COR-L47 (cell line): ENCODE measurements at regions not wholly inside any gene's neighbourhood (a gene's known extent, or its start where the extent isn't known, plus 50 kb on each side); places are given as distances from the start of the nearest gene placed in this dataset.
A peak's percentile ranks its signal among the peaks of the same experiment; 100 is the strongest.

Experiments
- DNase-seq: peaks from one replicate; lab custom pipeline; 2025; lab: John Stamatoyannopoulos, UW

DNA sequence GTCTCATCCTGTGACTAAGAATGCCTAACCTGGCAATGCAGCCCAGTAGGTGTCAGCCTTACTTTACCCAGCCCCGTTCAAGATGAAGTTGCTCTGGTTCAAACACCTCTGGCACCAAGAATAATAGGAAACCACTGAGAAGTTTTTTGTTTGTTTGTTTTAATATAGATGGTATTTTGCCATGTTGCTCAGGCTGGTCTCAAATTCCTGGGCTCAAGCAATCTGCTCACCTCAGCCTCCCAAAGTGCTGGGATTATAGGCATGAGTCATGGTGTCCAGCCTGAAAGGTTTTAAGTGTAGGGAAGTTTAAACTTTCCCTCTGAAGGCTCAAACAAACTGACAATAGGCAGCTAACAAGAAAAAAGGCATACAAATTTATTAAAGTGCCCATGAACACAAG is 51.2 kb upstream of the ABCC4 start:
- no peak for DNase-seq

DNA sequence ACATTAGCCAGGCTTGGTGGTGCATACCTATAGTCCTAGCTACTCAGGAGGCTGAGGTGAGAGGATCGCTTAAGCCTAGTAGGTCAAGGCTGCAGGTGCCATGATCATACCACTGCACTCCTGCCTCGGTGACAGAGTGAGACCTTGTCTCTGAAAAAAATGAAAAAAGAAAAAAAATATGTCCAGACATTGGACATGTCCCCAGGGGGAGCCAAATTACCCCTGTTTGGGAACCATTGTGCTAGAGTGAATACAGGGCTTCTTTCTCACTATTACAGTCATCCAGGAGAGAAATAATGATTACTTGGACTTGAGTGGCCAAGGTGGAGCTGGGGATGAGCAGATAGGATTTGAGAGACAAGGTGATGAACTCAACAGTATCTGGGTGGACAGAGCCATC is 52.9 kb upstream of the ABCC4 start:
- no peak for DNase-seq

DNA sequence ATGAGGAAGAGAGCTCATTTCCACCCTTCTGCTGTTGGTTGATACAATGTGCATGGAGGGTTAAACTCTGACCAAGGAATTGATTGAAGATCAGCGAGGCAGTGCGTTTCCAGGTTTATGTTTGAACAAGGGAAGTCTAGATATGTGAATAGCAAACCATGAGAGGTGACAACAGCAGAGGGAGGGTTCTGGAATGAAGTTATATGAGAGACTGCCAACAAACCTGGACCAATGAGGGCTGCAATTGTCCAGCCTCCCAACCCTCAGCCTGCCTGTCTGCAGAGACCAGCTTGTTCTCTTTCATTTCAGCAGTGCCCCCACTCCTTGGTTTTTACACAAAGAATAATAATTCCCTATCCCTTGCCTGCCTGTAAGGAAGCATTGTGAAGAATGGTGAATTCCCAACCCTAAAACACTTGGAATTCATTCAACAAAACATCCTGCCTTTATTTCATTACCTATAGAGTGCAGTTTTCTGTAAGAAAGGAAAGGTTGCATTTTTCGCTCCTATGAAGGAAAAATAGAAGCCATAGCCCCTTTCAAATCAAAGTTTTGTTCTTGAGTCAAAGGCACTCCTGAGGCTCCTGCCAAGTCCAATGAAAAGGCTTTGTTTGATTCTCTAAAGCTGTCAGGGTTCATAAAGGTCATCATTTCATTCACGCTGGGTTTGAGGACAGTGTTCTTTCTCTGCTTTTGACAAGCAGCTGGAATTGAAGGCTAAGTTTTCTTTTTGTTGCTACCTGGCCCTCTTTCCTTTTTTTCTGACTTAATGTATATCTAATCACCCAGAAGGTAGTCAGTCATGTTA is 53.6 kb upstream of the ABCC4 start:
- no peak for DNase-seq

DNA sequence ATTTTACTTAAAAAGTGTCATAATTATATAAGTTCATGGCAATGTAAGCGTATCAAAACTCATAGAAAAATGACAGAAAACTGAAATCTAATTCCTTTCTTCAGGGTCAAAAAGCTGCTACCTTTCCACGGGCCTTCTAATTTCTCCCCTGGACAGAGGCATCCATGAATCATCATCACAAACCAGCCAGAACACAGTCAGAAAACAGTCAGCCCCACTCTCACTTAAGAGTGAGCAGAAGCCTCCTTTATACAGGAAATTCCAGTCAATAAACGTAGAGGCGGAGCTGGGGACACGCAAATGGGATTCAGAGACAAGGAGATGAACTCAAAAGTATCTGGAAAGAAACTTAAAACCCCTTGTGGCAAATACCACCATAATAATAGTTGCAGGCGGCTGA is 54.2 kb upstream of the ABCC4 start:
- no peak for DNase-seq

DNA sequence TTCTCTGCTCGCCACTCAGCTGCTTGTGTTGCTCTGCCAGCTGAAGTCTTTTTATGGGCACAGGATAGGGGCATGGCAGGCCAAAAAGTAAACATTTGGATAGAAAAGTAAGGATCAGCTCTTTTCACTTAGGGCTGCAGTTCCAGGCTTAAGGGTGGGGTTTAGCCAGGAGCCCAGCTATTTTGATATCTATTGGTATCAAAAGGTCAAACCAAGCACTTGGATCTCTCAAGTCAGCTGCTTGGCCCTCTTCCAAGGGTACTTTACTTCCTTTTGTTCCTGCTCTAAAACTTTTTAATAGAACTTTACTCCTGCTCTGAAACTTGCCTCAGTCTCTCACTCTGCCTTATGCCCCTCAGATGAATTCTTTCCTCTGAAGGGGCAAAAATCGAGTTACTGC is 55.7 kb upstream of the ABCC4 start:
- no peak for DNase-seq

DNA sequence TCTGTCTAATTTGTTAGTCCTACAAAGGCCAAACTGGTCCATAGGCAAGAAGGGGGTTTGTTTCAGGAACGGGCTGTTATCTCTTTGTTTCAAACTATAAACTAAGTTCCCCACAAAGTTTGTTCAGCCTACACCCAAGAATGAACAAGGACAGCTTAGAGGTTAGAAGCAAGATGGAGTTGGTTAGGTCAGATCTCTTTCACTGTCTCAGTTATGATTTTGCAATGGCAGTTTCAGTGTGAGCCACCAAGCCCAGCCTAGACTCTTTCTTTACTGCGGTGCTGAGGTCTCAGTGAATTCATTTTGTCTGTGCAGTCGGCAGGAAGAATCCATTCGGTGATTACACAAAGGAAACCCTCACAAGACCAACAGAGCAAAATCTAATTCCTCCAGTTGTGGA is 56.6 kb upstream of the ABCC4 start:
- DNase-seq = no peak

DNA sequence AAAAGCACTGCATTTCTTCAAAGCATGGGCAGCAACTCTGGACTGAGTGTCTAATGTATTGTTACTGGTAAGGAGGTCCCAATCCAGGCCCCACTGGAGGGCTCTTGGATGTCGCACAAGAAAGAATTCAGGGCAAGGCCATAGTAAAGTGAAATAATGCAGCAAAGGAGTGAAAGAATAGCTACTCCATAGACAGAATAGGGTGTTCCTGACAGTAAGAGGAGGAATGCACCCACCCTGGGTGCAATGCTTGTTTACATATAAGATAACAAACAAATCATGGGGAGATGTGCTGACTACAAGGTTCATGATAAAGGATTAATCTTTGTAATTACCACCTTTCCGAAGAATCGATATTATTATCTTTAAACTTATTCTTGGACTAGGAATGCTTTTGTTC is 58.8 kb upstream of the ABCC4 start:
- no peak for DNase-seq

DNA sequence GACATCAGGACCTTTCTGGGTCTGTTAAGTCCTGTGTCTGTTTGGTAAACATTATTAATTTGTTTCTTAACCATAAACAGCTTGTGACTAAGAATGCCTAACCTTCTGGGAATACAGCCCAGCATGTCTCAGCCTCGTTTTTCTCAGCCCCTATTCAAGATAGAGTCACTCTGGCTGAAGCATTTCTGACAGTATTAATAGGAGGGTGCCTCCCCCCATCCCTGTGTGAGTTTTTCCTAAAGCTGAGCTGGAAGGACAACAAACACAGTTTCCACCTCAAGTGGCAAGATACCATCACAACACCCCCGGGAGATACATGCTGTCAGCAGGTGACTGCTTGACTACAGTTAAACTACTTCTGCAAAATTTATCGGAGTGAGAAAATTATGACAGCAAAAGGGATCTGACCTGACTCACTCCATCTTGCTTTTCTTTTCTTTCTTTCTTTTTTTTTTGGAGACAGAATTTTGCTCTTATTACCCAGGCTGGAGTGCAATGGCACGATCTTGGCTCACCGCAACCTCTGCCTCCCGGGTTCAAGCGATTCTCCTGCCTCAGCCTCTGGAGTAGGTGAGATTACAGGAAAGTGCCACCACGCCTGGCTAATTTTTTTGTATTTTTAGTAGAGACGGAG is 59.3 kb upstream of the ABCC4 start:
- DNase-seq = no peak

DNA sequence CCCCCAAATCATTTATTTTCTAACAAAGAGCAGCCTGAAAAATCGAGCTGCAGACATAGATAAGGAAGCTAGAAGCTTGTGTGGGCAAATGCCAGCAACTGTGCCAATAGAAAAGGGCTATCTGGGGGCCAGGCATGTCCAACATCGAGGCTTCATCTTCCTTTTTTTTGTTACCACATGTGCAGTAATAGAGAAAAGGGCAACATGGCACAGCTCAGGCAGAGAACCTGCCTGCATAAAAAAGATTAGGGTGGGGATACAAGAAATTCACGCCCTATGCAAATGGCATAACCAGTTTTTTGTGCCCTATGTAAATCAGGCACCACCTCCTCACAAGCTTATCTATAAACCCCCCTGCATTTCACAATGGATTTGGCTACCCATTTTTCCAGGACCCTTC is 60.4 kb upstream of the ABCC4 start:
- no peak for DNase-seq

DNA sequence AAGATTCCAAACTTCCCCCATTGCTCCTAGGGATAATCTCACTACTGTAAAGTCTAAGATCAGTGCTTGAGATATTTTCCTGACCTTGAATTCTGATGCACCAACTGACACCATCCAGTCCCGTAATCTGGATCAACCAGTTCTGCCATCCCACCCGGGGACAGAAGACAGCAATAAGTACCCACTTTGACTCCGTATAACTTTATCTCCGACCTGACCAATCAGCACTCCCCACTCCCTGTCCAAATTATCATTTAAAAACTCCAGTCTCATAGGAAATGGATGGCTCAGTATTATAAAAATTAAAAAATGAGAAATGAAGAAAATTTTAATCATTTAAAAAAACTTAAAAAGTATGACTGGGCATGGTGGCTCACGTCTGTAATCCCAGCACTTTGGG is 61.4 kb upstream of the ABCC4 start:
- DNase-seq = no peak

DNA sequence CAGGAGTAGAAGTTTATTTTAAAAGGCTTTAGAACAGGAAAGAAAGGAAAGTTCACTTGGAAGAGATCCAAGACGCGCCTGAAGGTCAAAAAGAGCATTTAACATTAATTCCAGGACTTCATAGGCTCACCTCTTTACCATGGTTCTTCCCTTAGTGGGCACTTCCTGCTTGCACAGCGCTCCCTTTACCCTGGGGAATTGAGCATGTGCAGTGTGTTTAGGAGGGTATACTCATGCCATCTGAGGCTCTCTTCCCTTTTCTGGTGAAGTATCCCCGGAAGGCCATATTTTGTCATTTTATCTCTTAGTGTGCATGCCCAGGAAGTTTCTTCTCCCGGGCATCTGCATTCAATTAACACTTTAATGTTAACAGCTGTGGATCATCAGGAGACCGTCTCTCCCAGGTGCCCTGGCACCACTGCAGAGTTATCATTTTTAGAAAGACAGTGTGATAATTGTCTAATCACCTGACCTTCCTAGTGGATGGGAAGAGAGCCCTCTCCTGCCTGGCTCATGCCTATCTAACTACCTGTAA is 66.1 kb upstream of the ABCC4 start:
- no peak for DNase-seq

DNA sequence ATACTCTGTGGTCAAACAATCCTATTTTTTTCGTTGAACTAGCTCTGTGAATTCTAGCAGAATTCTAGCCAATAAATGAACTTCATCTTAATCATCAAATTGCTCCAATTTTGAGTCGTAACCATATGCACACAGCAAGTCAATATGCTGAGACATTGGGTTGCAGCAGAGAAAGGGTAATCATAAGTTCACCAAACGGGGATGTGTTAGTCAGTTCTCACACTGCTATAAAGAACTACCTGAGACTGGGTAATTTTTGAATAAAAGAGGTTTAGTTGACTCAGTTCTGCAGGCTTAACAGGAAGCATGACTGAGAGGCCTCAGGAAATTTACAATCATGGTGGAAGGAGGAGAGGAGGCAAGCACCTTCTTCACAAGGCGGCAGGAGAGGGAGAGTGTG is 67.7 kb upstream of the ABCC4 start:
- DNase-seq = no peak

DNA sequence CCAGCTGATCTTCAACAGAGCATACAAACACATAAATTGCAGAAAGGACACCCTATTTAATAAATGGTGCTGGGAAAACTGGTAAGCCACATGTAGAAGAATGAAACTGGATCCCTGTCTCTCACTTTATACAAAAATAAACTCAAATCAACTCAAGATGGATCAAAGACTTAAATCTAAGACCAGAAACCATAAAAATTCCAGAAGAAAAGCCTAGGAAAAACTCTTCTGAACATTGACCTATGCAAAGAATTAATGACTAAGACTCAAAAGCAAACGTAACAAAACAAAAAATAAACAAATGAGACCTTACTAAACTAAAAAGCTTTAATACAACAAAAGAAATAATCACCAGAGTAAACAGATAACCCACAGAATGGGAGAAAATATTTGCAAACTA is 74.5 kb upstream of the ABCC4 start:
- DNase-seq = no peak

DNA sequence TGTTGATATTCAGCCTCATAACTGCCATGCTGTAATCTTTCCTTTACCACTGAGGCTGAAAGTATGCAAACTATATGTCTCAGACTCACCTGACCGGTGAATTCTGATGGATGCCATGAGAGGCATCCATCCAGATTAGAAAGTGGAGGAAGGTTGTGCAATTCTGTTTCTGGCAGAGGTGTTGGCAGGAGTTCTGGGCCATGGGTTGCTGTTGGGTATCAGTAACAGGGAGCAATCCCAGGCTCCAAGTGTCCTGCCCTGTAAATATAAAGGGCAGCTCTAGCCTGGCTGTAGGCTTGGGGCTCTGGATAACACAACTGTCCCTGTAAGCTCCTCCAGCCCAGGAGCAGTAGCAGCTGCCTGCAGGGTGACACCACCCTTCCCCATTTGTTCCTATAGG is 77.4 kb upstream of the ABCC4 start:
- DNase-seq = no peak

DNA sequence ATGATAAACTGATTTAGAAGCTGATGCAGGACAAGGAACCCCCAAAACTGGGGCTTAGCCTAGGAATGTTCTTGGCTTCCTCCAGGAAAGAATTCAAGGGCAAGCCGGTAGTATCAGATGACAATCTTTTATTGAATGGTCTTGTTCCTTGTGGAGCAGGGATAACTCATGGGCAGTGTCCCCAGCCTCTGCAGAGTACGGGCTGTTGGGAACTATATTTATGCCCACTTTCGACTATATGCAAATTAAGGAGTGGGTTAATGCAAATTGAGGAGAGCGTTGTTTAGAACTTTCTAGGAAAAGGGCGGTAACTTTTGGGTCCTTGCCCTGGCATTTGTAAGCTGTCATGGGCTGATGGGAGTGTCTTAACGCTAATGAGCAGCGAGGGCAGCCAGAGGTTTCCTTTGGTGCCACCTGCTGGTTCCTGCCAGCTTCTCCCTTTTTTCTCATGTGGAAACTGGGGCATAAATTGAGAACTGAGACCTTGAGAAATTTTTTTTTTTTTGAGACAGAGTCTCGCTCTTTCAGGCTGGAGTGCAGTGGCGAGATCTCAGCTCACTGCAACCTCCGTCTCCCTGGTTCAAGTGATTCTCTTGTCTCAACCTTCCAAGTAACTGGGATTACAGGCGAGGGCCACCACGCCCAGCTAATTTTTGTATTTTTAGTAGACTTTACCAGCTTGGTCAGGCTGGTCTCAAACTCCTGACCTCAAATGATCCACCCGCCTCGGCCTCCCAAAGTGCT is 79.4 kb upstream of the ABCC4 start:
- DNase-seq = peak; percentile 80

DNA sequence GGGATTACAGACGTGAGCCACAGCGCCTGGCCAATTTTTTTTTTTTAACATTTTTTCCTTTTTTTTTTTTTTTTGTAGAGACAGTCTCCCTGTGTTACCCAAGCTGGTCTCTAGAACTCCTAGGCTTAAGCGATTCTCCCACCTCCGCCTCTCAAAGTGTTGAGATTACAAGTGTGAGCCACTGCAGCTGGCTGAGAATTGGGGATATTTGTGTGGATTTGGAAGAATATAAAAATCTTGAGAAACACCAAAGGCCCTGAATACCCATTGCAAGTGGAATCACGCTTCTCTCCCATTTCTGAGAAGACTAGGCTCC is 79.9 kb upstream of the ABCC4 start:
- no peak for DNase-seq

DNA sequence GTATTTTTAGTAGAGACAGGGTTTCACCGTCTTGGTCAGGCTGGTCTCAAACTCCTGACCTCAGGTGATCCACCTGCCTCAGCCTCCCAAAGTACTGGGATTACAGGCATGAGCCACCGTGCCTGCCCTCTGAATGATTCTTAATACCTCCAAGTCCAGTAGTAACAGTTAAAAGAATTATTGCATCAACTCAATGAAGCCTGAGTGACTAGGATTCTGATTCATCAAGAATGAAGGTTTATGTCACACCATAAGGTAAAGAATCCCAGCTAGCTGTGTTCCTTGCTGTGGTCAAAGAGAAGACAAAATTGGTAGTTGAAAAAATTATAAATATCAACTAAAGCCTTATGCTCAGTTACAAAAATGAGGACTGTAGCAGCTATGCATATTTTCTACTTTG is 81.2 kb upstream of the ABCC4 start:
- DNase-seq = no peak

DNA sequence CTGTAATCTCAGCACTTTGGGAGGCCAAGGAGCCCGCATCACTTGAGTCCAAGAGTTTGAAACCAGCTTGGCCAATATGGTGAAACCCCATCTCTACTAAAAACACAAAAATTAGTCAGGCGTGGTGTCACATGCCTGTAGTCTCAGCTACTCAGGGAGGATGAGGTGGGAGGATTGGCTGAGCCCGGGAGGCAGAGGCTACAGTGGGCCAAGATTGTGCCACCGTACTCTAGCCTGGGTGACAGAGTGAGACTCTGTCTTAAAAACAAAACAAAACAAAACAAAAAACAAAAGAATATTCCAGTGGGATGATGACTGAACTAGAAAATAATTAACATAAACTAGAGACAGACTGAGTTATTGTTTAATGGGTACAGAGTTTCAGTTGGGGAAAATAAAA is 81.7 kb upstream of the ABCC4 start:
- DNase-seq = no peak

DNA sequence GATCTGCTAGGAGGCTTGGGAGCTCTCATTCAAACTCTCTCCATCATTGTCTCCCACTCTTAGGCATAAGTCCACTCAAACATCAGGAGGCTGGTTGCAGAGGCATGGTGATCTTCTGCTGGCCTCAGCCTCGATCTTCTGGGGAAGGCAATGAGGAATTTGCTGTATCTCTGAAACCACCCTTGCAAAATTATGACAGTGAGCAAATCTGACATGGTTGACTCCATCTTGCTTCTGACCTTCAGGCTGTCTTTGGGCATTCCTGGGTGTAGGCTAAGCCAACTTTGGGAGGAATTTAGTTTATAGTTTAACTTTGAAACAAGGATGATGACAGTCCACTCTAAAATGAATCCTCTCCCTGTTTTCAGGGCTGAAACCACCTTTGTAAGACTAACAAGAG is 84.1 kb upstream of the ABCC4 start:
- no peak for DNase-seq

DNA sequence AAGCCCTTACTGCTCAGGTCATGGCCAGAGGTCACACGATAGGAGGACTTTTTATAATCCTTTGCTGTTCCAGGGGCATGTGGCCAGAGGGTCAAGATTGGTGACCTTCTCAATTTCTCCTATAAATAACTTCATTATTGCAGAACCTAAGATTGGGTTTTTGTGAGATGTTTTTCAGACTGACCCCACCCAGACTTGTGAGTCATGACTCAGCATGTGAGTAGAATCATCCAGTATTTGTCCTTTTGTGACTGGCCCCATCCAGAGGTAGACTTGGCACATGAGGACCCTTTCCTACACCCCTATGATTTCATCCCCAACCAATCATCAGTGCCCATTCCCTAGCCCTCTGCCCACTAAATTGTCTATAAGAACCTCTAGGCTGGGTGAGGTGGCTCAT is 84.5 kb upstream of the ABCC4 start:
- no peak for DNase-seq

DNA sequence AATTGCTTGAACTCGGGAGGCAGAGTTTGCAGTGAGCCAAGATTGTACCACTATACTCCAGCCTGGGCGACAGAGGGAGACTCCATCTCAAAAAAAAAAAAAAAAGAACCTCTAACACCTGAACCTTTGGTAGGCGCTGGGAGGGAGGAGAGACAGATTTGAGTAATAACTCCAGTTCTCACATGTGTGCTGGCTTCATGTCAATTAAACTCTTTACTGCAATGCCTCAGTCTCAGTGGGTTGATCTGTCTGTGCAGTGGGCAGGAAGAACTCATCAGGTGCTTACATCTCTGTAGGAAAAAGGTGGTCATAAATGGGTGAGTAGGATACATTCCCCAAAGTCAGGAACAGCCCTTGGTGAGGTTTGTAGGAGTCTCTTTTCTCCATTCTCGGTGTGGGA is 85.1 kb upstream of the ABCC4 start:
- DNase-seq = no peak

DNA sequence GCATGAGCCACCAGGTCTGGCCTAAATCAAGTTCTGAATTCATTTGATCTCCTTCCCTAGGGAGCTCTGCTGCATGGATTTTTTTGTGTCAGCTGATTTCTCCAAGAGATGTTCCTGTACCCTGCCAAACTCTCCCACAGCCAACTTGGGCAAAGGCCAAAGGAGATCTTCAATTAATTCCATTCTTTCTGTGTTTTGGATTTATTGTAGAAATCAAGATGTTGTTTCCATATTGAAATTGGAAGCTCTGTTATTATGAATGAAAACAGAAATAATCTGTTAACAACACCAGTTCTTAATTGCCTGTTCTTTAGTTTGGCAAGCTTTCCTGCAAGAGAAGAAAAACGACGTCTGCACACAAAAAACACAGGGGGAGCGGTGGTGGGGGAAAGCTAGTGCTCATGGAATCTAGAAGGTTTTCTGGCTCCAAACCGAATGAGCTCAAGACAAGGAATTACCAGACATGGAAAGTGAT is 86.5 kb upstream of the ABCC4 start:
- peak; percentile 15 for DNase-seq

DNA sequence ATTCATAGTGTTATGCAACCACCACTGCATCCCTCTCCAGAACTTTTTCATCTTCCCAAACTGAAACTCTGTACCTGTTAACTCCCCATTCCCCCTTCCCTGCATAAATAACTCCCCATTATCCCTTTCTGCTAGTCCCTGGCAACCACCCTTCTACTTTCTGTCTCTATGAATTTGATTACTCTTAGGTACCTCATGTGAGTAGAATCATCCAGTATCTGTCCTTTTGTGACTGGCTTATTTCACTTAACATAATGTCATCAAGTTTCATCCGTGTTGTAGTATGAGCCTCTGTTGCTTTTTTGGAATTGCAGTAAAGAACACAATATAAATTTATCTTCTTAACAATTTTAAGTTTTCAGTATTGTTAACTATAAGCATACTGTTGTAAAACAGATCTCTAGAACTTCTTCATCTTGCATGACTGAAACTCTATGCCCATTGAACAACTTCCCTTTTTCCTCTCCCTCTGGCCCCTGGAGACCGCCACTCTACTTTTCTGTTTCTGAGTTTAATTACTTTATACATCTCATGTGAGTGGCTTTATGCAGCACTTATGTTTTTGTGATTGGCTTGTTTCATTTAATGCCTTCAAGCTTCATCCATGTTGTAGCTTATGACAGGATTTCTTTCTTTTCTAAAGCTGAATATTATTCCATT is 87.3 kb upstream of the ABCC4 start:
- DNase-seq = no peak
